ENCODE measurements at regions not wholly inside any gene's neighbourhood (a gene's known extent, or its start where the extent isn't known, plus 50 kb on each side); places are given as distances from the start of the nearest gene placed in this dataset.

DNA sequence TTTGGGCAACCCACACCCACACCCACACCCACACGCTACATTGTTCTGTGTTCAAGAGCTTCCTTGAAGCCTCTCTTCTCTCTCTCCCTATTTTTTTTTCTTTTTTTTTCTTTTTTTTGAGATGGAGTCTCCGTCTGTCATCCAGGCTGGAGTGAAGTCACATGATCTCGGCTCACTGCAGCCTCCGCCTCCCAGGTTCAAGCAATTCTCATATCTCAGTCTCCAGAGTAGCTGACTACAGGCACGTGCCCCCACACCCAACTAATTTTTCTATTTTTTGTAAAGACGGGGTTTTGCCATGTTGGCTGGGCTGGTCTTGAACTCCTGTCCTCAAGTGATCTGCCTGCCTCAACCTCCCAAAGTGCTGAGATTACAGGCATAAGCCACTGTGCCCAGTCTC, 271.1 kb downstream of the SHQ1 start:
- TF ChIP-seq, protein P1, sequence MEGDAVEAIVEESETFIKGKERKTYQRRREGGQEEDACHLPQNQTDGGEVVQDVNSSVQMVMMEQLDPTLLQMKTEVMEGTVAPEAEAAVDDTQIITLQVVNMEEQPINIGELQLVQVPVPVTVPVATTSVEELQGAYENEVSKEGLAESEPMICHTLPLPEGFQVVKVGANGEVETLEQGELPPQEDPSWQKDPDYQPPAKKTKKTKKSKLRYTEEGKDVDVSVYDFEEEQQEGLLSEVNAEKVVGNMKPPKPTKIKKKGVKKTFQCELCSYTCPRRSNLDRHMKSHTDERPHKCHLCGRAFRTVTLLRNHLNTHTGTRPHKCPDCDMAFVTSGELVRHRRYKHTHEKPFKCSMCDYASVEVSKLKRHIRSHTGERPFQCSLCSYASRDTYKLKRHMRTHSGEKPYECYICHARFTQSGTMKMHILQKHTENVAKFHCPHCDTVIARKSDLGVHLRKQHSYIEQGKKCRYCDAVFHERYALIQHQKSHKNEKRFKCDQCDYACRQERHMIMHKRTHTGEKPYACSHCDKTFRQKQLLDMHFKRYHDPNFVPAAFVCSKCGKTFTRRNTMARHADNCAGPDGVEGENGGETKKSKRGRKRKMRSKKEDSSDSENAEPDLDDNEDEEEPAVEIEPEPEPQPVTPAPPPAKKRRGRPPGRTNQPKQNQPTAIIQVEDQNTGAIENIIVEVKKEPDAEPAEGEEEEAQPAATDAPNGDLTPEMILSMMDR (IDR thresholded peaks at IDR 0.05; ENCODE audit: insufficient read depth, low read depth, low read length, missing control alignments), result no peak
- no peak overlapping the region for H3K4me3 ChIP-seq (ENCODE audit: low read depth, low read length)
- no peak for DNase-seq (ENCODE audit: low read depth)

DNA sequence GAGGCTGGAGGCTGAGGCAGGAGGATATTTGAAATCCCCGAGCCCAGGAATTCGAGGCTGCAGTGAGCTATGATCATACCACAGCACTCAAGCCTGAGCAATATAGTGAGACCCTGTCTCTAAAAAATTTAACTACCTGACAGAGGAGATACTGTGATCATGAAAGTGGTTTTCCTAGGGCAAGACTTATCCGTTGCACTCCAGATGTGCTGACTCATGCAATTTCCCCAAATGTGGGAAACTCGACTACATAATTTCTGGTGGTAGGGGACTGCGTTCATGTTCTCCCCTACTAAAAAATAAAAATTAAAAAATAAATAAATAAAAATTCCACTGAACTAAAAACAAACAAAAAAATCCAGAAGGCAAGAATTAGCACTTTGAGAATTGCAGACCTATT, 271.7 kb downstream of the SHQ1 start:
- no peak overlapping the region for H3K4me3 ChIP-seq (ENCODE audit: low read depth, low read length)
- DNase-seq (ENCODE audit: low read depth), result no peak
- TF ChIP-seq, protein P1 (IDR thresholded peaks at IDR 0.05; ENCODE audit: insufficient read depth, low read depth, low read length, missing control alignments), result no peak

DNA sequence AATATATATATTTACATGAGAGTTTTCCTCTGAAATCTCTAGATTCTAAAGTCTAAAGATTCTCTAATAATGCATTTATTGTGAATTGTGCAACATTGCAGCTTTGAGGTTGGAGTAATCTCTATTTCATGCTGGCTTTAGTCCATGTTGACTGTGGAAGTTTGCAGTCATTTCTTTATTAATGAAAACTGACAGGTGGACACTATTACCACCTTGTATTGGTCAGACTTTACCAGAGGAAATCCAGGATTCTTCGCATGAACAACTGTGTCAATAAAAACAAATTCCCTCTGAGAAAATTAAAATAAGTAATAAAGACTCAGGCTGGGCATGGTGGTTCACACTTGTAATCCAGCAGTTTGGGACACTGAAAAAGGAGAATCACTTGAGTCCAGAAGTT, 274.1 kb downstream of the SHQ1 start:
- no peak for DNase-seq (ENCODE audit: low read depth)
- H3K4me3 ChIP-seq (ENCODE audit: low read depth, low read length), result no peak overlapping the region
- TF ChIP-seq, protein P1 (IDR thresholded peaks at IDR 0.05; ENCODE audit: insufficient read depth, low read depth, low read length, missing control alignments), result no peak

DNA sequence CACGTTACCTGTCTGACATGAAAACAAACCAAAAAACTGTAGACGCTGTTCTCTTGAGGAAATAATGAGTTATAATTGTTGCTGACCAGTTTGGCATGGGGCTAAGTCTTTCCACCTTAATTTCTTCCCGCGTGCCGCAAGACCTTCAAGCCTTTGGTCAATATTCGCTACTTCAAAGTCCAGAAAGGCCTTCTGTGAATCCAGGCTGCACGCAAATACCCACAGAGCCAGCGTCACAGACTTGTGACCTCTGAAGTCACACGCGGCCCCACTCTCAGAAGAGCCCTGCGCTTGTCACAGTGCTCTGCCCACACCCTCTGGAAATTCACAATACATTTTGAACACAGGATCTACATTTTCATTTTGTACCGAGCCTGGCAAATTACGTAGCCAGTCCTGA, 275.2 kb downstream of the SHQ1 start:
- DNase-seq (ENCODE audit: low read depth), result no peak
- TF ChIP-seq, protein P1 (IDR thresholded peaks at IDR 0.05; ENCODE audit: insufficient read depth, low read depth, low read length, missing control alignments), result no peak

DNA sequence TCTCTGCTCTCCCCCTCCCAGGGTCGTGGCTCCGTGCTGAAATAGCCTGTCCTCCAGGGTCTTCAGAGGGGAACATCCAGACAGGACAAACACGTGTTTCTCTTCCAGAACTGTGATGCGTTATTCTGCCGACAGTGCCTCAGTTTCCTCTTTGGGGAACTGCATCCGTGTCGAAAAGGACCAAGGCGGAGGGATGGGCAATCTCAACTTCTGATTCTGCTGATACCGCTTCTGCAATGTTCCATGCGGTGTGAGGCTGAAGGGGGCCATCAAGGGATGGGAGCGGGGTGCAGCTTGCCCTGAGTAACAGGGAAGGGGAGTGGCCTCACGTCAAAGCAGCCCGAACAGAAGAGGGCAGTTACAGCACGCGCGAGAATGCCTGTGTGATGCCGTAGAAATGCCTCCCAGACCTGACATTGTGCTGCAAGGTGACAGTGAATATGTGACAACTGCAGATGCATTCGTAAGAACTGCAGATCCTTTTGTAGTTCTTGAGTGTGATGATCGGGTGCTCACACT, 275.7 kb downstream of the SHQ1 start:
- TF ChIP-seq, protein P1 (IDR thresholded peaks at IDR 0.05; ENCODE audit: insufficient read depth, low read depth, low read length, missing control alignments), result no peak
- H3K4me3 ChIP-seq (ENCODE audit: low read depth, low read length), result no peak overlapping the region
- no peak for DNase-seq (ENCODE audit: low read depth)

More for the DNA sequence above, 275.2 kb downstream of the SHQ1 start:
- H3K4me3 ChIP-seq (ENCODE audit: low read depth, low read length), result no peak overlapping the region

DNA sequence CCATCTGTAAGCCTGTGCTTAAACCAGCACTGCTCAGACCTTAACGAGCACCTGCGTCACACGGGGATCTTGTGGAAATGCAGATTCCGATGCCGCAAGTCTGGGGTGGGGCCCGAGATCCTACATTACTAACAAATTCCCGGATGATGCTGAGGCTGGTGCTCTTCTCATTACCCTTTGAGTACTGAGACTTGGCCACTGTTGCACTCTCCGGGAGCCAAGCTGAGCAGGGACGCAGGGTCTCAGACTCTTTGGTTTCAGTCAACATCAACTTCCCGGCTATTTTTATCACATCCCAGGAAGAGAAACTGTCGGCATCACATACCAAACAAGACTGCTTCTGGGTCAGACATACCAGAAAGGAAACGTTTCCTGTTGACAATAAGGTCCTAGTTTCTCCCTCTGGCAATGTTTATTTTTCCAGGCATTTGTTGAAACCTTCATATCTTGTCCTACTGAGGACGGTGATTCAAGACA, 276.6 kb downstream of the SHQ1 start:
- TF ChIP-seq, protein P1 (IDR thresholded peaks at IDR 0.05; ENCODE audit: insufficient read depth, low read depth, low read length, missing control alignments), result no peak
- H3K4me3 ChIP-seq (ENCODE audit: low read depth, low read length), result no peak overlapping the region
- DNase-seq (ENCODE audit: low read depth), result no peak

DNA sequence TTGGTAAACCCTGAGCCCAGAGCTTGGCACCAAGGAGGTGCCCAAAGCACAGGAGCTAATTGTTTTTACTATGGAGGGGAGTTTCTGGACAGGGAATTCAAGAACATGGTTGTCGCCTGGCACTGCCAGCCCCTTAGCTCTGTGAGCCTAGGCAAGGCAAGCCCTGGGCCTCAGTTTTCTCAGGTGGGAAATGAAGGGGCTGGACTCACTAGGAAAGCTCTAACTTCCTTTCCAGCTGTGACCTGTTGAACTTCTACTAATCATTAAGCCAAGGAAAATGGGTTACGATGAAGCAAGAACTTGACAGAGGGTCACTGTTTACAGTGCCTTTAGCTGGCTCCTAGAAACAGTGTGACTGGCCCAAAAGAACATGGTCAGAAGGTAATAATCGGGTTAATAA, 277.2 kb downstream of the SHQ1 start:
- TF ChIP-seq, protein P1 (IDR thresholded peaks at IDR 0.05; ENCODE audit: insufficient read depth, low read depth, low read length, missing control alignments), result no peak
- no peak for DNase-seq (ENCODE audit: low read depth)
- H3K4me3 ChIP-seq (ENCODE audit: low read depth, low read length), result no peak overlapping the region

Measured in GM12865 (cell line).